ENCODE measurements at regions not wholly inside any gene's neighbourhood (a gene's known extent, or its start where the extent isn't known, plus 50 kb on each side); places are given as distances from the start of the nearest gene placed in this dataset.
A peak's percentile ranks its signal among the peaks of the same experiment; 100 is the strongest.

DNA sequence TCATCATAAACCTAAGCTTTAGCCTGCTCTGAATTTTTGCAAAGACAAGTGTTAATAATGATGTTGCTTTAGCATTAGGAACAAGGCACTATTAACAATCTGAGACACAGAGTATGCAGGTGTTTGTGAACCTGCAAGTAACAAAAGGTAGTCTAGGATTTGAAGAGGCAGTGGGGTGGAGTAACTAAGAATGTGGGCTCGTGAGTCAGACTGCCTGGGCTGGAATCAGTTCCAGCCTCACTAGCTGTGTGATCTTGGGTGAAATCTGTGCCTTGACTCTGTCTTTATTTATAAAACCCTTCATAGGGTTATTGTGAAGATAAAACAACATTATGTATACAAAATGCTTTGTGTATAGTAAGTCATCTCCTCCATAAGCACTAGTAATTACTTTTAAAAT is 610.6 kb upstream of the CFAP20DC start:
- TF ChIP-seq POLR2AphosphoS5 (IDR thresholded peaks at IDR 0.05; ENCODE audit: insufficient read depth in 1 of 2, low read depth in 1 of 2) (peak in 1 of 2 donors; percentile 12), POLR2A (IDR thresholded peaks at IDR 0.05) (no peak)
- TF ChIP-seq, protein P1, sequence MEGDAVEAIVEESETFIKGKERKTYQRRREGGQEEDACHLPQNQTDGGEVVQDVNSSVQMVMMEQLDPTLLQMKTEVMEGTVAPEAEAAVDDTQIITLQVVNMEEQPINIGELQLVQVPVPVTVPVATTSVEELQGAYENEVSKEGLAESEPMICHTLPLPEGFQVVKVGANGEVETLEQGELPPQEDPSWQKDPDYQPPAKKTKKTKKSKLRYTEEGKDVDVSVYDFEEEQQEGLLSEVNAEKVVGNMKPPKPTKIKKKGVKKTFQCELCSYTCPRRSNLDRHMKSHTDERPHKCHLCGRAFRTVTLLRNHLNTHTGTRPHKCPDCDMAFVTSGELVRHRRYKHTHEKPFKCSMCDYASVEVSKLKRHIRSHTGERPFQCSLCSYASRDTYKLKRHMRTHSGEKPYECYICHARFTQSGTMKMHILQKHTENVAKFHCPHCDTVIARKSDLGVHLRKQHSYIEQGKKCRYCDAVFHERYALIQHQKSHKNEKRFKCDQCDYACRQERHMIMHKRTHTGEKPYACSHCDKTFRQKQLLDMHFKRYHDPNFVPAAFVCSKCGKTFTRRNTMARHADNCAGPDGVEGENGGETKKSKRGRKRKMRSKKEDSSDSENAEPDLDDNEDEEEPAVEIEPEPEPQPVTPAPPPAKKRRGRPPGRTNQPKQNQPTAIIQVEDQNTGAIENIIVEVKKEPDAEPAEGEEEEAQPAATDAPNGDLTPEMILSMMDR (IDR thresholded peaks at IDR 0.05): no peak

All from vagina (tissue), 2 donors.